Left colon (tissue), 2 donors: ENCODE measurements at regions not wholly inside any gene's neighbourhood (a gene's known extent, or its start where the extent isn't known, plus 50 kb on each side); places are given as distances from the start of the nearest gene placed in this dataset.
"Not testable (repeated sequence)": the region's sequence is repeated elsewhere in the genome, so short reads cannot be mapped to it uniquely, and the experiment has no call there.

Source experiments
- ATAC-seq: fragments of 200-7000 bp; cut with Tn5 transposase; one replicate; pipeline ENCODE4 v1.9.1; 2020; ENCODE audit warnings: mild to moderate bottlenecking, moderate library complexity
- DNase-seq, 2 donors: peaks; one replicate each; pipeline ENCODE4 v3.0.0-alpha.2; 2020
- intact Hi-C, 2 donors: fragments of 100-400 bp; cut with DNase I in 1 of 2; cut with micrococcal nuclease in 1 of 2; formaldehyde crosslinking; loops; one replicate each; pipeline versions ENCODE4 v1.11.2 to v1.14.0; 2022; cut with DNase I, micrococcal nuclease
- donor health status: DM: no; HTN: no; CAD: no.
- donor health status: DM: yes; HTN: yes; CAD: no.

DNA sequence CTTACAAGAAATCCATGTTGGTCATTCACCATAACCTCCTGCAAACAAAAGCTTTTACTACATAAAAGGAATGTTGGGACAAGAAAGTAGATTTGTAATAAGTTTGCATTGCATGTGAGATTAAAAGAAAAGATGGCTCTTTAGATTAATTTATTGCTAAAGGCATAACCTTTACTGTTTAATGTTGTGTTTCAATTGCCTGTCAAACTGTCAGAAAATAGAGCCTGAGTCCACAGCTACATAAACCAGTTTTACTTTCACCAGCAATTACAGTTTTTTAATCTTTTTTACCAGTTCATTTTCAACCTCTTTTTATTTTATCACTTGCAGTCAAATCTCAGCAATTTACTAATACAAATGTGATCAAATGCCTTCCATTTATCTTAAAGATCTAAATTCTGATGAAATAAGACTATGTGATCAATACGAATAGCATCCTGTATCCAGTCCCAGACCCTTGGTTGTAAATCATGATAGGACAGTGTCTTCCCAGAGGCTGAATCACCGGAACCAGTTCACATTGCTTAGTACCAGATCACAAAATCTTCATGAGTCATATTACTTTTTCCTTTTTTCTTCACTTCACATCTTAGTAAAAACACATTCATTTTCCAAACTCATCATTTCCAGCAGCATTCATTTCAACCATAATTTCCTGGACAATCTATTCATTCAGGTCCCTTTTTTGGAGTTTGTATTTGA, 95.4 kb upstream of the FRG1 start:
- no peak for DNase-seq
- ATAC-seq, result no peak
- intact Hi-C loops, result no loop called here

DNA sequence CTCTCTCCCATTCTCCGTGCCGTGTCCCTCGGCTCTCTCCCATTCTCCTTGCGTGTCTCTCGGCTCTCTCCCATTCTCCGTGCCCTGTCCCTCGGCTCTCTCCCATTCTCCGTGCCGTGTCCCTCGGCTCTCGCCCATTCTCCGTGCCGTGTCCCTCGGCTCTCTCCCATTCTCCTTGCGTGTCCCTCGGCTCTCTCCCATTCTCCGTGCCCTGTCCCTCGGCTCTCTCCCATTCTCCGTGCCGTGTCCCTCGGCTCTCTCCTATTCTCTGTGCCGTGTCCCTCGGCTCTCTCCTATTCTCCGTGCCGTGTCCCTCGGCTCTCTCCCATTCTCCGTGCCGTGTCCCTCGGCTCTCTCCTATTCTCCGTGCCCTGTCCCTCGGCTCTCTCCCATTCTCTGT, 94.6 kb upstream of the FRG1 start:
- ATAC-seq, intact Hi-C loops, DNase-seq: not testable (repeated sequence)

DNA sequence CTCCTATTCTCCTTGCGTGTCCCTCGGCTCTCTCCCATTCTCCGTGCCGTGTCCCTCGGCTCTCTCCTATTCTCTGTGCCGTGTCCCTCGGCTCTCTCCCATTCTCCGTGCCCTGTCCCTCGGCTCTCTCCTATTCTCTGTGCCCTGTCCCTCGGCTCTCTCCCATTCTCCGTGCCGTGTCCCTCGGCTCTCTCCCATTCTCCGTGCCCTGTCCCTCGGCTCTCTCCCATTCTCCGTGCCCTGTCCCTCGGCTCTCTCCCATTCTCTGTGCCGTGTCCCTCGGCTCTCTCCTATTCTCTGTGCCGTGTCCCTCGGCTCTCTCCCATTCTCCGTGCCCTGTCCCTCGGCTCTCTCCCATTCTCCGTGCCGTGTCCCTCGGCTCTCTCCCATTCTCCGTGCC, 94.1 kb upstream of the FRG1 start:
- DNase-seq, intact Hi-C loops, ATAC-seq: not testable (repeated sequence)

DNA sequence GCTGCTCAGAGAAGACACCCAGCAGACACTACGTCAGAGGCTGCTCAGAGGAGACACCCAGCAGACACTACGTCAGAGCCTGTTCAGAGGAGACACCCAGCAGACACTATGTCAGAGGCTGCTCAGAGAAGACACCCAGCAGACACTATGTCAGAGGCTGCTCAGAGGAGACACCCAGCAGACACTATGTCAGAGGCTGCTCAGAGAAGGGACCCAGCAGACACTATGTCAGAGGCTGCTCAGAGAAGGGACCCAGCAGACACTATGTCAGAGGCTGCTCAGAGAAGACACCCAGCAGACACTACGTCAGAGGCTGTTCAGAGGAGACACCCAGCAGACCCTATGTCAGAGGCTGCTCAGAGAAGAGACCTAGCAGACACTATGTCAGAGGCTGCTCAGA, 92.0 kb upstream of the FRG1 start:
- DNase-seq, intact Hi-C loops, ATAC-seq: not testable (repeated sequence)

DNA sequence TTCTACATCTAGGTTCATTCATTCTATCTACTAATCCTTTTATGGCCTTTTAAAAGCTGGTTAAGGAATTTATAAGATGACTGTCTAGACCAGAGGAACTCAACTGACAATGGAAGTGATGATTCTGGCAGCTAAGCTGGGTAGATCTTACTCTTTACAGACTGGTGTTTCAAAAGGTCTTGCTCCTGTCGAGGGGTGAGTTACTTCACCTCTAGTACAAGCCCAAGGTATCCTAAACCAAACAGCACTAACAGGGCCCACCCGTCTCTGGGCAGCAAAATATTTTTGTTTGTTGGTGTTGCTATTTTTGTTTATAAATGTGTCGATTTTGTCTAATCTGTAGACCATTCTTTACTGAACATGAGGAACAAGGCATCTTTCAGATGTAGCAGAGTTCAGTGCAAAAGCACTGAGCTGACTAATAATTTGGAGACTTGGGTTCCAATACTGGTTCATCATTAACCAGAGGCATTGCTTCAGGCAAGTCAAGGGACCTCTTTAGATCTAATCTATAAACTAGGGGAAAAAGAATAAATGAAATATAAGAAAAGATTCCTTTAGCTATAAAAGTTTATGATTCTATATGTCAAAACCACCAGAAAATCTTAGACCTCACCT, 90.3 kb upstream of the FRG1 start:
- no peak for ATAC-seq
- intact Hi-C loops, result no loop called here
- DNase-seq, result no peak

DNA sequence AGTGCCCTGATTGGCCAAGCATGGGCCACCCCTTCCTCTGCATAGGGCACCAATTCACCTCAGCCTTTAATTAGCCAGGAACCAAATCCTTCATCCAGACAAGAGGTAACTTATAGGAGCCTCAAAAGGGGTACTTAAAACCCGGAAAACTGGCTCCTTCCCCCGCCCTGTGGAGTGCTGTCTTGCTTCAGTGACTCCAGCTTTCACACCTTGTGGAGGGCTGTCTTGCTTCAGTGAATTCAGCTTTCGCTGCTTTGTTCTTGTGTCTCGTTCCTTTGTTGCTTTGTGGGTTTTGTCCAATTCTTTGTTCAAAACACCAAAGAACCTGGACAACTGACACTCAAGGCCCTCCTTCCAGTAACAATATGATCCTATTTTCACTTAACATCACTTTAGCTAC, 82.2 kb upstream of the FRG1 start:
- no peak for DNase-seq
- intact Hi-C loops, result no loop called here
- no peak for ATAC-seq

DNA sequence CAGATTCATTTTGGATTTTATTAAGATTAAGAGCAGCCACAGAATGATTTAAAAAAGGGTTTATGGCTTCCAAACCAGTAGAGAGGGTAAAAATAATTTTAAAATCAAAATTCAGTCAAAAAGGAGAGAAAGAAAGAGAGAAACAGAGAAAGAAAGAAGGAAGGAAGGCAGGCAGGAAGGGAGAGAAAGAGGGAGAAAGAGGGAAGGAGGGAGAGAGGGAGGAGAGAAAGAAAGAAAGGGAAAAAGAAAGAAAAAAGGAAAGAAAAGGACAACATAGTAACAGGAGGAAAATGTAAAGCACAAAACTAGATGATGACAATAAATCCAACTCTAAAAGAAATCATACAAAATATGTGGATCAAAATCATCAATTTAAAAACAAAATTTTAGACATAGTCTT, 79.6 kb upstream of the FRG1 start:
- intact Hi-C loops, result no loop called here
- ATAC-seq, result no peak
- DNase-seq, result no peak

DNA sequence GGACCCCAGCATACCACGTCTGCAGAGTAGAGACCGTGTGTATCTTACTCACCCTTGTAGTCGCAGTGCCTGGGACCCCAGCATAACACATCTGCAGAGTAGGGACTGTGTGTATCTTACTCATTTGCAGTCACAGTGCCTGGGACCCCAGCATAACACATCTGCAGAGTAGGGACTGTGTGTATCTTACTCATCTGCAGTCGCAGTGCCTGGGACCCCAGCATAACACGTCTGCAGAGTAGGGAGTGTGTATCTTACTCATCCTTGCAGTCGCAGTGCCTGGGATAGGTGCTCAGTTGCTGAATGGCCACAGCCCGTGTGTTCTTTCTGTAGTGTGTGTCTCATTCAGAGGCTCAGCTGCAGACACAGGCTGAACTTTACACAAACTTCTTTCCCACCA, 71.4 kb upstream of the FRG1 start:
- DNase-seq (no peak), ATAC-seq (no peak)
- intact Hi-C loops, result no loop called here

DNA sequence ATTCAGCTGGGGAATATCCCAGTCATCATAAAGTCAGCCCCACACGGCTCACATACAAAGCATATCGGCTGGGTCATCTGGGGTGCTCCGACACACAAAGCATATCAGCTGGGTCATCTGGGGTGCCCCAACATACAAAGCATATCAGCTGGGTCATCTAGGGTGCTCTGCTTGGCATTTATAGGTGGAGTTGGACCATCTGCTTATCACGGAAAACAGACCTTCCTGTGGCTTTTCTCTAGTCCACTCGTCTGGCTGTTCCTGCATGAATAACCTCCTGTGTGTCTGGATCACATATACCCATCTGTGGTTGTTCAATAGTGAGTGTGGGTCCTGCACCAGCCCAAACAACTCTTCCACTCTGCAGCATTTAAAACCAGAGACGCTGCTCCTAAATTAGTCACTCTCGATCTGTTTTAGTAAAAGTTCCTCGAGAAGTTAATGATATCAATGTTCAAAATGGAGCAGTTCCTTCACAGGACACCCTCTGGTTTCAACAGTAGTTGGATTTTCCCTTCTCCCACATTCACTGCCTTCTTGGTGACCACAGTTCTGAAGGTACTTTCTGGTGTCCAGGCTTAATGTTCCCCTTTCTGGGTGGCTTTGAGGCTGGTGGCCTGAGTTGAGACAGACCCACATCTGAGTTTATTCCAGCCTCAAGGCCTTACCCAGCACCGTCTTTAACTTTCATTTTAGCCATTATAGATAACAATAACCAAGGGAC, 70.0 kb upstream of the FRG1 start:
- ATAC-seq, result no peak
- no peak for DNase-seq

DNA sequence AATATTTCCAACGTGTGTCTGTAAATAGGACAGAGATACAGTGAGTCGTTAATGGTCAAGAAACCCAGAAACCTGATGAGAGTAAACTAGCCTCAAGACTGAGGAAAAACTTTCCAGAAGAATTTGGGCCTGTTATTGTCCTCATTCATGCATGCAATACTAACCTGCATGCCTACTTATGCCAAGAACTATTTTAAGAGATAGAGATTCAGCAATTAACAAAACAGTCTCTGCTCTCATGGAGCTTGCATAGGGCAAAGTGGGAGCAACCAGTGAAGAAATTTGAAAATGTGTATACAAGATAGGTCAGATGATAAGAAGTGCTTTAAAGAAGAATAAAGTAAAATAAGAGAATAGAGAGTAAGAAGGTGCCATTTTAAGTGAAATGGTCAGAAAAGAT, 66.1 kb upstream of the FRG1 start:
- intact Hi-C loops, result no loop called here

More for the DNA sequence above, 70.0 kb upstream of the FRG1 start:
- intact Hi-C loops, result no loop called here

DNA sequence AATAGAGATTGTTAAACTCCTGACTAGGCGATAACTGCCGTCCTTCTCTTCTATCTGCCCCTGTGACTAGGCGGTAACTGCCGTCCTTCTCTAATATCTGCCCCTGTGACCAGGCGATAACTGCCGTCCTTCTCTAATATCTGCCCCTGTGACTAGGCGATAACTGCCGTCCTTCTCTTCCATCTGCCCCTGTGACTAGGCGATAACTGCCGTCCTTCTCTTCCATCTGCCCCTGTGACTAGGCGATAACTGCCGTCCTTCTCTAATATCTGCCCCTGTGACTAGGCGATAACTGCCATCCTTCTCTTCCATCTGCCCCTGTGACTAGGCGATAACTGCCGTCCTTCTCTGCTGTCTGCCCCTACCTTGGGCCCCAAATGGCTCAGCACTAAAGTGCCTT, 59.5 kb upstream of the FRG1 start:
- ATAC-seq, intact Hi-C loops: not testable (repeated sequence)
- DNase-seq, result peak in 1 of 2 donors; percentile 39

More for the DNA sequence above, 66.1 kb upstream of the FRG1 start:
- ATAC-seq (no peak), DNase-seq (no peak)

DNA sequence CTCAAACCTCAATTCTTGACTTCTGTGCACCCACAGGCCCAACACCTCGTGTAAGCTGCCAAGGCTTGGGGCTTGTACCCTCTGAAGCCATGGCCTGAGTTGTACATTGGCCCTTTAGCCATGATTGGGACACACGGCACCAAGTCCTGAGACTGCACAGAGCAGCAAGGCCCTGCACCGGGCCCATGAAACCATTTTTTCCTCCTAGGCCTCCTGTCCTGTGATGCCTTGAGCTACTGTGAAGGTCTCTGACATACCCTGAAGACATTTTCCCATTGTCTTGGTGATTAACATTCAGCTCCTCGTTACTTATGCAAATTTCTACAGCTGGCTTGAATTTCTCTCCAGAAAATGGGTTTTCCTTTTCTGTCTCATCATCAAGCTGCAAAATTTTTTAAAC, 52.3 kb upstream of the FRG1 start:
- ATAC-seq, DNase-seq, intact Hi-C loops: not testable (repeated sequence)
